ENCODE measurements at regions not wholly inside any gene's neighbourhood (a gene's known extent, or its start where the extent isn't known, plus 50 kb on each side); places are given as distances from the start of the nearest gene placed in this dataset.

- Histone ChIP-seq H3K27me3 (replicated peaks in 1 of 4; ENCODE audit: control extremely low read depth in 1 of 4, control insufficient read depth in 3 of 4, insufficient read depth in 4 of 4, low read length in 3 of 4) (no peaks in the 10 kb centered on the region), H3K4me1 (ENCODE audit: control insufficient read depth in 2 of 2, insufficient read depth in 2 of 2, low read length in 2 of 2) (no peaks in the 10 kb centered on the region), H3K79me2 (ENCODE audit: control insufficient read depth, insufficient read depth, low read length) (no peaks in the 10 kb centered on the region), H2AFZ (ENCODE audit: insufficient read depth, low read depth, low read length, poor library complexity, severe bottlenecking) (no peak overlapping the region), H3K36me3 (replicated peaks in 1 of 2; ENCODE audit: control extremely low read depth in 1 of 2, control insufficient read depth in 1 of 2, extremely low read depth in 1 of 2, insufficient read depth in 2 of 2, low read length in 1 of 2) (no peaks in the 10 kb centered on the region), H3K4me3 (ENCODE audit: control extremely low read depth in 1 of 5, extremely low read depth in 1 of 5, insufficient read depth in 1 of 5, low read depth in 2 of 5, low read length in 4 of 5) (no peak overlapping the region), H3K27ac (ENCODE audit: low read length in 2 of 2) (no peak overlapping the region), H4K20me1 (ENCODE audit: control insufficient read depth, insufficient read depth, low read length, poor library complexity, severe bottlenecking) (no peaks in the 10 kb centered on the region), H3K4me2 (replicated peaks; ENCODE audit: low read depth, low read length, poor library complexity, severe bottlenecking) (no peak overlapping the region), H3K9me3 (ENCODE audit: control extremely low read depth in 1 of 3, control insufficient read depth in 2 of 3, insufficient read depth in 1 of 3, low read length in 2 of 3) (peaks cover 0 to 9% (median 4%) of the 10 kb centered on the region in 3 donors), H3K9ac (ENCODE audit: low read length) (no peak overlapping the region)
- Mint-ChIP-seq H3K27ac (no peak overlapping the region), H3K4me3 (no peak overlapping the region), H3K9me3 (ENCODE audit: insufficient read depth) (peaks cover 12% of the 10 kb centered on the region), H3K27me3 (no peaks in the 10 kb centered on the region), H3K4me1 (no peaks in the 10 kb centered on the region)
- POLR2A ChIA-PET: no interaction called here
- intact Hi-C loops (cut with micrococcal nuclease): no loop called here
- ATAC-seq (ENCODE audit: low read depth) (no peak), DNase-seq (no peak)
- WGBS (ENCODE audit: insufficient coverage): no CpG with 5 or more reads among the region's 3 CpGs
- CTCF ChIA-PET: no interaction called here
- TF ChIP-seq EZH2 (IDR thresholded peaks at IDR 0.05; ENCODE audit: borderline replicate concordance, insufficient read depth, low read depth, low read length, poor library complexity, severe bottlenecking): no peak
- TF ChIP-seq, protein P1, sequence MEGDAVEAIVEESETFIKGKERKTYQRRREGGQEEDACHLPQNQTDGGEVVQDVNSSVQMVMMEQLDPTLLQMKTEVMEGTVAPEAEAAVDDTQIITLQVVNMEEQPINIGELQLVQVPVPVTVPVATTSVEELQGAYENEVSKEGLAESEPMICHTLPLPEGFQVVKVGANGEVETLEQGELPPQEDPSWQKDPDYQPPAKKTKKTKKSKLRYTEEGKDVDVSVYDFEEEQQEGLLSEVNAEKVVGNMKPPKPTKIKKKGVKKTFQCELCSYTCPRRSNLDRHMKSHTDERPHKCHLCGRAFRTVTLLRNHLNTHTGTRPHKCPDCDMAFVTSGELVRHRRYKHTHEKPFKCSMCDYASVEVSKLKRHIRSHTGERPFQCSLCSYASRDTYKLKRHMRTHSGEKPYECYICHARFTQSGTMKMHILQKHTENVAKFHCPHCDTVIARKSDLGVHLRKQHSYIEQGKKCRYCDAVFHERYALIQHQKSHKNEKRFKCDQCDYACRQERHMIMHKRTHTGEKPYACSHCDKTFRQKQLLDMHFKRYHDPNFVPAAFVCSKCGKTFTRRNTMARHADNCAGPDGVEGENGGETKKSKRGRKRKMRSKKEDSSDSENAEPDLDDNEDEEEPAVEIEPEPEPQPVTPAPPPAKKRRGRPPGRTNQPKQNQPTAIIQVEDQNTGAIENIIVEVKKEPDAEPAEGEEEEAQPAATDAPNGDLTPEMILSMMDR (IDR thresholded peaks at IDR 0.05): no peak
Observed at GRCh38 chr12:23462546-23462945, 486.9 kb downstream of the SOX5 start.

DNA sequence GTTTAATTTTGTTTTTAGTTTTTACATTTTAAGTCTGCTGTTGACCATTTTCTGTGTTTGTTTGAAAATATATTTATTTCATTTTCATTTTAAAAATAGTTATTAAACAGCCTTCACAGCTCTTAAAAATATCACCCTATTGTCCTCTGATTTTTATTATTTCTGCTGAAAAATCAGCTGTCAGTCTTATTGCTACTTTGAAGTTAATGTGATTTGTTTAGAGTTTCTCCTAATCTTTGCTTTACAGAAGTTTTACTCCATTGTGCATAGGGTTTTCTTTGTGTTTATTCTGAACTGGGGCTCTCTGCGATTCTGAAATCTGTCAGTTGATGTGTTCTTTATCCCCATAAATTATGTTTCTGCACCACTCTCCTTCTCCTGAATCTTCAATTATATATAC lies 486.3 kb downstream of the SOX5 start:
- Mint-ChIP-seq H3K4me3 (no peak overlapping the region), H3K4me1 (no peaks in the 10 kb centered on the region), H3K27ac (no peak overlapping the region), H3K27me3 (no peaks in the 10 kb centered on the region), H3K9me3 (ENCODE audit: insufficient read depth) (peaks cover 12% of the 10 kb centered on the region)
- Histone ChIP-seq H2AFZ (ENCODE audit: insufficient read depth, low read depth, low read length, poor library complexity, severe bottlenecking) (no peak overlapping the region), H3K4me1 (ENCODE audit: control insufficient read depth in 2 of 2, insufficient read depth in 2 of 2, low read length in 2 of 2) (no peaks in the 10 kb centered on the region), H3K27ac (ENCODE audit: low read length in 2 of 2) (no peak overlapping the region), H3K9me3 (ENCODE audit: control extremely low read depth in 1 of 3, control insufficient read depth in 2 of 3, insufficient read depth in 1 of 3, low read length in 2 of 3) (peaks cover 0 to 9% (median 4%) of the 10 kb centered on the region in 3 donors), H3K79me2 (ENCODE audit: control insufficient read depth, insufficient read depth, low read length) (no peaks in the 10 kb centered on the region), H3K4me2 (replicated peaks; ENCODE audit: low read depth, low read length, poor library complexity, severe bottlenecking) (no peak overlapping the region), H4K20me1 (ENCODE audit: control insufficient read depth, insufficient read depth, low read length, poor library complexity, severe bottlenecking) (no peaks in the 10 kb centered on the region), H3K9ac (ENCODE audit: low read length) (no peak overlapping the region), H3K4me3 (ENCODE audit: control extremely low read depth in 1 of 5, extremely low read depth in 1 of 5, insufficient read depth in 1 of 5, low read depth in 2 of 5, low read length in 4 of 5) (no peak overlapping the region), H3K36me3 (replicated peaks in 1 of 2; ENCODE audit: control extremely low read depth in 1 of 2, control insufficient read depth in 1 of 2, extremely low read depth in 1 of 2, insufficient read depth in 2 of 2, low read length in 1 of 2) (no peaks in the 10 kb centered on the region), H3K27me3 (replicated peaks in 1 of 4; ENCODE audit: control extremely low read depth in 1 of 4, control insufficient read depth in 3 of 4, insufficient read depth in 4 of 4, low read length in 3 of 4) (no peaks in the 10 kb centered on the region)
- WGBS (ENCODE audit: insufficient coverage): no CpG with 5 or more reads among the region's 1 CpG
- TF ChIP-seq, protein P1 (IDR thresholded peaks at IDR 0.05): no peak
- TF ChIP-seq EZH2 (IDR thresholded peaks at IDR 0.05; ENCODE audit: borderline replicate concordance, insufficient read depth, low read depth, low read length, poor library complexity, severe bottlenecking): no peak
- ATAC-seq (ENCODE audit: low read depth) (no peak), DNase-seq (no peak)
- intact Hi-C loops (cut with micrococcal nuclease): no loop called here
- POLR2A ChIA-PET: no interaction called here
- CTCF ChIA-PET: no interaction called here

Measured in B cell (primary cell).